OCI-LY7 (cell line): ENCODE measurements at regions not wholly inside any gene's neighbourhood (a gene's known extent, or its start where the extent isn't known, plus 50 kb on each side); places are given as distances from the start of the nearest gene placed in this dataset.

ENCODE experiments used
- EZH2phosphoT487 ChIP-seq: fragments of 200-600 bp; sonication (generic); IDR thresholded peaks from 2 replicates; pipeline ENCODE4 v1.6.1; 2018; ENCODE audit warnings: low read depth, borderline replicate concordance, mild to moderate bottlenecking, mixed run types, antibody characterized with exemption, low read length, moderate library complexity, mixed read lengths
- TF ChIP-seq, protein P1 (sequence below): fragments of 200-600 bp; sonication (generic); conservative IDR thresholded peaks from 2 replicates; pipeline ENCODE4 v1.5.1; 2014; ENCODE audit warnings: mild to moderate bottlenecking, antibody characterized with exemption, low read length, moderate library complexity, mixed read lengths

DNA sequence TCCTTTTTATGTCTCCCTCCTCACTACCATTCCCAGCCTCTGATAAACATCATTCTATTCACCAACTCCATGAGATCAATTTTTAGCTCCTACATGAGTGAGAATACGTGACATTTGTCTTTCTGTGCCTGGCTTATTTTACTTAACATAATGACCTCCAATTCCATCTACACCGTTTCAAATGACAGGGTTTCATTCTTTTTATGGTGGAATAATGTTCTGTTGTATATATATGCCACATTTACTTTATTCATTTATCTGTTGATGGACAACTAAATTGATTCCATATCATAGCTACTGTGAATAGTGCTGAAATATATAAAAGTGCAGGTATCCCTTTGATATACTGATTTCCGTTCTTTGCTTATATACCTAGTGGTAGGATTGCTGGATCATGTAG is 503.9 kb downstream of the SMARCA1 start:
- TF ChIP-seq, protein P1, sequence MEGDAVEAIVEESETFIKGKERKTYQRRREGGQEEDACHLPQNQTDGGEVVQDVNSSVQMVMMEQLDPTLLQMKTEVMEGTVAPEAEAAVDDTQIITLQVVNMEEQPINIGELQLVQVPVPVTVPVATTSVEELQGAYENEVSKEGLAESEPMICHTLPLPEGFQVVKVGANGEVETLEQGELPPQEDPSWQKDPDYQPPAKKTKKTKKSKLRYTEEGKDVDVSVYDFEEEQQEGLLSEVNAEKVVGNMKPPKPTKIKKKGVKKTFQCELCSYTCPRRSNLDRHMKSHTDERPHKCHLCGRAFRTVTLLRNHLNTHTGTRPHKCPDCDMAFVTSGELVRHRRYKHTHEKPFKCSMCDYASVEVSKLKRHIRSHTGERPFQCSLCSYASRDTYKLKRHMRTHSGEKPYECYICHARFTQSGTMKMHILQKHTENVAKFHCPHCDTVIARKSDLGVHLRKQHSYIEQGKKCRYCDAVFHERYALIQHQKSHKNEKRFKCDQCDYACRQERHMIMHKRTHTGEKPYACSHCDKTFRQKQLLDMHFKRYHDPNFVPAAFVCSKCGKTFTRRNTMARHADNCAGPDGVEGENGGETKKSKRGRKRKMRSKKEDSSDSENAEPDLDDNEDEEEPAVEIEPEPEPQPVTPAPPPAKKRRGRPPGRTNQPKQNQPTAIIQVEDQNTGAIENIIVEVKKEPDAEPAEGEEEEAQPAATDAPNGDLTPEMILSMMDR, result no peak
- no peak for TF ChIP-seq EZH2phosphoT487
